Kidney capillary endothelial cell (primary cell): ENCODE measurements at regions not wholly inside any gene's neighbourhood (a gene's known extent, or its start where the extent isn't known, plus 50 kb on each side); places are given as distances from the start of the nearest gene placed in this dataset.
"Not testable (repeated sequence)": the region's sequence is repeated elsewhere in the genome, so short reads cannot be mapped to it uniquely, and the experiment has no call there.

Experiments used
- DNase-seq: peaks from one replicate; pipeline ENCODE4 v3.0.0-alpha.2; 2018; ENCODE audit warnings: low spot score

DNA sequence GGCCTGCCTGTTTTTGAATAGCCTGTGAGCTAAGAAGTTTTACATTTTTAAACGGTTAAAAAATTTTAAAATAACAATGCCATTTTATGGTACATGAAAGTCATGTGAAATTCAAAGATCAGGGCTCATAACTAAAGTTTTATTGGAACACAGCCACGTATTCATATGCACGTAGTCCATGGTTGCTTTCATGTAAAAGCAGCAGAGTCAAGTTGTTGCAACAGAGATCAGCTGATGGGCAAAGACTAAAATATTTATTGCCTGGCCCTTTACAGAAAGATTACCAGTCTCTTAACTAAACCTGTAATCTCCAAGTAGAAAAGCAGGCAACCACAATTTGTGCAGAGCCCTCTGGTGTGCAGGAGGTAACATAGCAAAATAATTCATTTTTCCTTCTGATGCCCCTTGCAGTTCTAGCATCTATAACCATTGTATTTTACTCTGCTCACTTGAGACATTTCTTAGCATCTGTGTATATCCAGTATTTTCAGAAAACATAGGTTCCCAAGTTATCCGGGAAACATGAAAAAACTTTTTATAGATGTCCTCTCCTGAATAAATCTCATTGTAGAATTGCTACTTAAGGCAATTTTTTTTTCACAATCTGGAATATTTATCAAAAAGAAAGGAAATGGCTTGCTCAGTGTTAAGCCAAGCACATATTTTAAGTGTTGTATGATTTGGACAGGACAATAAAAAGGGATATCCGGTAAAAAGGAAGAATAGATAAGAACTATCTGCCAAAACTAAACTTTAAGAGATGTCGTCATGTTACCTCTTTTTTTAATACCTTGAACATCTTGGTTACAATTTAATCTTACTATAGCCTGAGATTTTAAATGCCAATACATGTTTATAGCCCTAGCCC is 430.8 kb downstream of the PLPP3 start:
- DNase-seq: no peak

- DNase-seq: no peak
These were observed 431.9 kb downstream of the PLPP3 start for GRCh38 chr1:56147459-56147858.

GRCh38 chr1:56147034-56147433 is 432.3 kb downstream of the PLPP3 start:
- DNase-seq: no peak

DNA sequence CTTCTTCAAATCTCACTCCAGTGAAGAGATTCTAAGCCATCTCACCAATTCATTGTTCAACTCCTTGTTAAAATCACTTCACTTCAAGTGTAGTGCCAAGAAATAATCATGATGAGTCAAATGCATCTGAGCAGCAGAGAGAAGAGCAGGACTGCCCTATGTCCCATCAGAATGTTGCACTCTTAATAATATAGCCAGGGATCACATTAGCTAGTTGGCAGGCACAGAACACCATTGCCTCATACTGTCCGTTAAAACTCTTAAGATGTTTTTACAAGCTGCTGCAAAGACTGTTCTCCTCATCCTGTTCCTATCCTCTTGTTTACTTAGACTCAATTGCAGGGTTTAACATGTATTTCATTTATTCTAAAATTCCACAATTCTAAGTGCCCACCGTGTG is 432.9 kb downstream of the PLPP3 start:
- no peak for DNase-seq

DNA sequence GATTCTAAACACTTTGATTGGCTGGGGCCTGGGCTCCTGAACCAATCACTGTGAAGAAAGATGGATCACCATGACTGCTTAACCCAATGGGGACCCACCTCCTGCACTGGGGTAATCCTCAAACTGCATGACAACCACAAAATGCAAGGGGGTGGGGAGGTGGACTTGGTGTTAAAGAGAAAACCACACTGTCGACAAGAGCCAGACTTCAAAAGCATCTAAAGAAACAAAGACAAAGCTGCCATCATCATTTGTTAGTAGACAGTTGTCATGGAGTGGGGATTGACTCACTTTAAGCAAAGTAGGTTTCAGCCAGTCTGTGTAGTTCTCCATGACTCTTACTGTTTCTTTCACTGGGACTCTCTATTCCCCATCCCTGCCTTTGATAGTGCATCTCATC is 433.8 kb downstream of the PLPP3 start:
- no peak for DNase-seq

DNA sequence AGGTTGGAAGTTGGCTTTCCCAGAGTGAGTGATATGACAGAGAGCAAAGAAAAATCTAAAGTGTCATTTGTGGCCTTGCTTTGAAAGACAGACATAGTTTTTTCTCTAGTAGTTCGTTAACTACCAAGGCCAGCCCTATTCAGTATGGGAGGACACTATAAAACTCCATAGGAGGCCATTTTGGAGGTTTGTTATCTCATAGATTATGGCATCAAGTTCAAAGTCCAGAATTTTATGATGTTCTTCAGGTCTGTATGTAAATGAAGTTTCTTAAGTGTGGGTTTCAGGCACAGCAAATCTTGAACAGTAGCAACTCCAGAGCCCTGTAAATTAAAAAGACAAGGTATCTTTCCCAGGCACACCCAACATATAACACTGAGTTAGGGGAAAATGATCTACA is 437.1 kb downstream of the PLPP3 start:
- no peak for DNase-seq

GRCh38 chr1:56139836-56140235 is 439.5 kb downstream of the PLPP3 start:
- no peak for DNase-seq

GRCh38 chr1:56137521-56138505 is 441.6 kb downstream of the PLPP3 start:
- DNase-seq: no peak

- no peak for DNase-seq
These were observed 442.3 kb downstream of the PLPP3 start for GRCh38 chr1:56137090-56137489.

DNA sequence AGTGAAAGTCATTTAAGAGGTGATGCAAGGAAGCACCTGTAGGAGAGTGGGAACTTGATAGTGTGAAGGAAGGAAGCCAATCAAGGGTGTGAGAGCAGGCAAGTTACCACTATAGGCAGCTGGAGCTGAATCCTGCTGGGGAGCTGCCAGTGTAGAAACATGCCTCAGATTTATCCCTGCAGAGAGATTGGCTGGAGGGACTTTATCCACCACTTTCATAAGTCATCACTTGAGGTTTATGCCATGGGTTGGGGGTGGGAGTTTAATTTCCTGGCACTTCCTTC is 443.6 kb downstream of the PLPP3 start:
- no peak for DNase-seq

DNA sequence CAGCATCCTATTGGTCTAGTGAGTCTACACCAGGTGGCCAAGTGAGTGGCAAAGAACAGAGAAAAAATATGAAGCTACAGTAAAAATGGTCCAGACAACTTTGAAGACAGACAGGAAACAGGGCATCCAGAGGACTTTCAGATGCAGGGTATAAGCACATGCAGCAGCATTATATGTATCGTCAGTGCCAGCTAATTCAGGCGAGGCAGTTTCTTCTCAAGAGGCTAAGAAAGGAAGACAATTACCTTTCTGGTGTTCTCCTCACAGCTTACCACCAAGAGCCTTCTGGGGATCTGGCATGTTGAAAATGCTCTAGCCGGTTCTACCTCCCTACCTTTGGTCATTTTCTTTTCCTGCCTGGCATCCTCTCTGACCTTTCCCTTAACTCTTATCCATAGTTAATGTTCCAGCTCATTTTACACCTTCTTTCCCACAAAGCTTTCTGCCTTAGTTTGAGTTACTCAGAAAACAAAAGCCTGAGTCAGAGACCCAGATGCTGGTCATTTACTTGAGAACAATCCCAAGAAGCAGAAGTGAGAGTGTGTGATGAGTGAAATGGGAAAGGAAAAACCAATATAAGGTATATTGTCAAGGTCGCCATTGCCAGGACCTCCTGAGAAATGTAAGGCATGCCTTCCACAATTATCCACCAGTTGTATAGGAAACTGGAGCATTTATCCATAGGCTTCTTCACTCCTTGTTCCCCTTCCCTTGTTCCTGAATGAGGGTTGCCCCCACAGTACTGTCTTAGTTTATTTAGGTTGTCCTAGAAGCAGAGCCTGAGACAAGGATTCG is 444.1 kb downstream of the PLPP3 start:
- DNase-seq: no peak

DNA sequence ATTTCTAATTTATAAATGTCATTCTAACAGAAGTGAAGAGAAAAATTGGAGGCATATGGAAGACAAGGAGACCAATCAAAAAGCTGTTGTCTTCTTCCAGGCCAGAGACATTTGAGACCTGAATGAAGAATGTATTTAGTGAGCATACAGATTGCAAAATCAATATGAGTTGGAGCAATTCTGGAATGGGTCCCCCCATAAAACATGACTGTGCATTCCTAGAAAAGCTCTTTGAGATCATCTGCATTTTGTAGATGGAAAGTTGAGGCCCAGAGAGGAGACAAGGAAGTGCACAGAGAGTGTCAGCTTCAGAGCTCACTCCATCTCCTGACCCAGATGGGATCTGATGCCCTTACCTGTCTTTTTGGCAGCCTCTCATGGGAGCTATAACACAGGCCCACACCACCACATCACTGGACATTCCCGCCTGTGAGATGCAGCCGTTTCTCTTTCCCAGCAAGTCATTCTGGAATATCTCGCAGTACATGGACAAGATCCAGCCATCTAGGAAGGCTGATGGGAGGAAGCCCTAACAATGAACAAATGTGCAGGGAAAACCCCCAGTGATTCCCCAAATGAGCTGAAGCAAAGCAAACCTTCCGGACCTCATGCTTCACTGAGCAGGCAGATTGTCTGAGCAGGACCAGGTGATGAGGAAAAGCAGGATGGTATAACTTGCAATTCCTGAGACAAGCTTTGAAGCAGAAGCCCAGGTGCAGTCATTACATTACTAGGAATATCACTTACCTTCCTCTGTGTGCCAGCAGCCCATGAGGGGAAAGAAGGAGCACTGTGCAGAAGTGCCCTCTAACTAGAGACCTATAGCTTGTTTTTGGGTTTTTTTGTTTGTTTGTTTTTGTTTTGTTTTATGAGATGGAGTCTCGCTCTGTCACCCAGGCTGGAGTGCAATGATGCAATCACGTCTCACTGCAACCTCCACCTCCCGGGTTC is 445.6 kb downstream of the PLPP3 start:
- DNase-seq: no peak

- DNase-seq: no peak
These were observed 446.8 kb downstream of the PLPP3 start for GRCh38 chr1:56132520-56132919.

DNA sequence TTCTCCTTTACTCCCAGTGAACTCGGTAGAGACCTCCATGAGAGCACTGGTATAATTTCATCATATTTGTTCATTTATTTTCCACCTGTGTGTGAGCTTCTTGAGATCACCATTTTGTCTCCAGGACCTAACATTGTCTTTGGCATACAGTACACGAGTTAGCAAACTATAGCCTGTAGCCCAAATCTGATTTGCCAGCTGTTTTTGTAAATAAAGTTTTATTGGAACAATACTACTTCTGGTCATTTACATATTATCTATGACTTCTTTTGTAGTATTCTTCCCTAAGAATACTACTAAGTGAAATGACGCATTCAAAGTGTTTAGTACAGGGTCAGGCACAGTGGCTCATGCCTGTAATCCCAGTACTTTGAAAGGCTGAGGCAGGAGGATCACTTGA is 449.5 kb downstream of the PLPP3 start:
- no peak for DNase-seq

- DNase-seq: no peak
These were observed 454.0 kb downstream of the PLPP3 start for GRCh38 chr1:56125316-56125715.

DNA sequence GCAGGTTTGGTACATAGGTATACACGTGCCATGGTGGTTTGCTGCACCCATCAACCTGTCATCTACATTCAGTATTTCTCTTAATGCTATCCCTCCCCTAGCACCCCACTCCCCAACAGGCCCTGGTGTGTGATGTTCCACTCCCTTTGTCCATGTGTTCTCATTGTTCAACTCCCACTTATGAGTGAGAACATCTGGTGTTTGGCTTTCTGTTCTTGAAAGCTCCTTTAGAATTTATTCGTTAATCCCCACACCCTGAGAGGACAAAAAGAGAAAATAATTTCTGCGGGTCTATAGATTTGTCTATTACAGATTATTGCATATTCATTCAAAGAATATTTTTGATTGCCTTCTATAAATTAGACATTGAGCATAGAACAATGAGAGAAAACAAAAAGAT is 455.5 kb downstream of the PLPP3 start:
- no peak for DNase-seq

DNA sequence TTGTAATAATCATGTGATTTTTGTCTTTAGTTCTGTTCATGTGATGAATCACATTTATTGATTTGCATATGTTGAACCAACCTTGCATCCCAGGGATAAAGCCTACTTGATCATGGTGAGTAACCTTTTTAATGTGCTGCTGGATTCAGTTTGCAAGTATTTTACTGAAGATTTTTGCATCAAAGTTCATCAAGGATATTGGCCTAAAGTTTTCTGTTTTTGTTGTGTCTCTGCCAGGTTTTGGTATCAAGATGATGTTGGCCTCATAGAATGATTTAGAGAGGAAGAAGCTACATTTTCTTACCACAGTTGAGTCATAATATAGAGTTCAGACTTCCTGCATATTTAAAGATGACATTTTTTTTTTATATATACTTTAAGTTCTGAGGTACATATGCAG is 455.9 kb downstream of the PLPP3 start:
- DNase-seq: no peak

GRCh38 chr1:56120021-56120420 is 459.3 kb downstream of the PLPP3 start:
- DNase-seq: no peak

- DNase-seq: not testable (repeated sequence)
These were observed 460.7 kb downstream of the PLPP3 start for GRCh38 chr1:56118676-56119075.

GRCh38 chr1:56115701-56116100 is 463.7 kb downstream of the PLPP3 start:
- DNase-seq: no peak

DNA sequence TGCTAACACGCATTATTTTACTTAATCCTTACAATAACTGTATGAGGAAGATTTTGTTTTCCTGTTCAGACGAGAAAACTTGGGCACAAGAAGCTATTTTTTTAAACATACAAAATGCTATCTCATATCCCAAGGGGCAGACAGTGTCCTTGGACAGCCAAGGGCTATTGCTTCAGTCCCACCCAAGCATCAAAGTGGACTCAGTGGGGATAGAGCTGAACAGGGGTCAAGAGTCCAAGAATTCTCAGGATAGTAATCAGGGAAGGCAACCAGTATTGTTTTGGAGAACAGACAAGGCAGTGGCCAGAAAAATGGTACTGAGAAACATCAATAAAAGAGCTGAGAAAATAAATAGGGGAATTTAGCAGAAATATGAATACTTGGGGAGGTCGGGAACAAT is 465.7 kb downstream of the PLPP3 start:
- DNase-seq: no peak
